H1 (cell line): ENCODE measurements at regions not wholly inside any gene's neighbourhood (a gene's known extent, or its start where the extent isn't known, plus 50 kb on each side); places are given as distances from the start of the nearest gene placed in this dataset.

Experiments
- EP300 ChIP-seq, 2 experiments: IDR thresholded peaks; 1 replicate in 1 of 2; 2 replicates in 1 of 2; pipeline ENCODE4 v1.6.1; 2011 to 2012; ENCODE audit warnings: low read depth in 2 of 2, low read length in 2 of 2, mild to moderate bottlenecking in 2 of 2, borderline replicate concordance in 1 of 2, inconsistent platforms in 1 of 2, moderate library complexity in 1 of 2

GRCh38 chr3:110647586-110647985 lies 424.0 kb upstream of the NECTIN3 start (continued):
- no peak for TF ChIP-seq EP300 (IDR thresholded peaks at IDR 0.05; ENCODE audit: borderline replicate concordance in 1 of 2, low read depth in 2 of 2, low read length in 2 of 2)
